ENCODE measurements at regions not wholly inside any gene's neighbourhood (a gene's known extent, or its start where the extent isn't known, plus 50 kb on each side); places are given as distances from the start of the nearest gene placed in this dataset.

DNA sequence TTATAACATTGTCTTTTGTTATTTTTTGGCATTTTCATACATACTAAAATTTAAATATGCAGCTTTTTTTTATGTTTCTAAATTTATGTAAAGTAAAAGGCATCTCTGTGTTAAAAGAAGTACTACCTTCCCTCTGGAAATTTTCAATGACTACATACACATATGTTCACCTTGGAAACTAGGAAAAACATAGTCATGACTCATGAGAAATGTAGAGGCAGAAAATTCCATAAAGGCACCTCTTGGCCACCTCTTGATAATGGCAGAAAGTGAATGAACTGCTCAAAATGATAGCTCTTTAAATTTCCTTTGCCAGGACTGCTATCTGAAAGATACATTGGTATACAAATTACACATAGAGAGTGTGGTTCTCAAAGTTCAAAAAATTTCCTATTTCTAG is 889.1 kb upstream of the ZEB2 start:
- TF ChIP-seq, protein P1, sequence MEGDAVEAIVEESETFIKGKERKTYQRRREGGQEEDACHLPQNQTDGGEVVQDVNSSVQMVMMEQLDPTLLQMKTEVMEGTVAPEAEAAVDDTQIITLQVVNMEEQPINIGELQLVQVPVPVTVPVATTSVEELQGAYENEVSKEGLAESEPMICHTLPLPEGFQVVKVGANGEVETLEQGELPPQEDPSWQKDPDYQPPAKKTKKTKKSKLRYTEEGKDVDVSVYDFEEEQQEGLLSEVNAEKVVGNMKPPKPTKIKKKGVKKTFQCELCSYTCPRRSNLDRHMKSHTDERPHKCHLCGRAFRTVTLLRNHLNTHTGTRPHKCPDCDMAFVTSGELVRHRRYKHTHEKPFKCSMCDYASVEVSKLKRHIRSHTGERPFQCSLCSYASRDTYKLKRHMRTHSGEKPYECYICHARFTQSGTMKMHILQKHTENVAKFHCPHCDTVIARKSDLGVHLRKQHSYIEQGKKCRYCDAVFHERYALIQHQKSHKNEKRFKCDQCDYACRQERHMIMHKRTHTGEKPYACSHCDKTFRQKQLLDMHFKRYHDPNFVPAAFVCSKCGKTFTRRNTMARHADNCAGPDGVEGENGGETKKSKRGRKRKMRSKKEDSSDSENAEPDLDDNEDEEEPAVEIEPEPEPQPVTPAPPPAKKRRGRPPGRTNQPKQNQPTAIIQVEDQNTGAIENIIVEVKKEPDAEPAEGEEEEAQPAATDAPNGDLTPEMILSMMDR (IDR thresholded peaks at IDR 0.05): no peak
- no peak for TF ChIP-seq TCF7L2 (IDR thresholded peaks at IDR 0.05; ENCODE audit: low read depth, low read length)
- no peak for TF ChIP-seq SIN3A (IDR thresholded peaks at IDR 0.05; ENCODE audit: borderline replicate concordance, insufficient read depth, low read depth, low read length)
